ENCODE measurements at regions not wholly inside any gene's neighbourhood (a gene's known extent, or its start where the extent isn't known, plus 50 kb on each side); places are given as distances from the start of the nearest gene placed in this dataset.

DNA sequence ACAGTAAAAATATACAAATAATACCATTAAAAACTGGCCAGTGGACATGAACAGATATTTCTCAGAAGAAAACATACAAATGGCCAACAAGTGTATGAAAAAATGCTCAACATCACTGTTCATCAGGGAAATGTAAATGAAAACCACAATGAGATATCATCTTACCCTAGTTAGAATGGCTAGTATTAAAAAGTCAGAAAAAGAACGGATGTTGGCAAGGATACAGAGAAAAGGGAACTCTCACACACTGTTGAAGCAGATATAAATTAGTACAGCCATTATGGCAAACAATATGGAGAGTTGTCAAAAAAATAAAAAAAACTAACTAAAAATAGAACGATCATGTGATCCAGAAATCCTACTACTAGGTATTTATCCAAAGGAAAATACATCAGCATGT is 222.7 kb upstream of the NAALADL2 start:
- DNase-seq (ENCODE audit: insufficient read length) (no peak), FAIRE-seq (no peak)
- no peak for TF ChIP-seq POLR2AphosphoS5 (IDR thresholded peaks at IDR 0.05; ENCODE audit: low read depth, low read length)
- TF ChIP-seq POLR2A (IDR thresholded peaks at IDR 0.05; ENCODE audit: low read depth, low read length): no peak
- no peak for TF ChIP-seq TAF1 (IDR thresholded peaks at IDR 0.05; ENCODE audit: borderline replicate concordance, low read depth, low read length)

DNA sequence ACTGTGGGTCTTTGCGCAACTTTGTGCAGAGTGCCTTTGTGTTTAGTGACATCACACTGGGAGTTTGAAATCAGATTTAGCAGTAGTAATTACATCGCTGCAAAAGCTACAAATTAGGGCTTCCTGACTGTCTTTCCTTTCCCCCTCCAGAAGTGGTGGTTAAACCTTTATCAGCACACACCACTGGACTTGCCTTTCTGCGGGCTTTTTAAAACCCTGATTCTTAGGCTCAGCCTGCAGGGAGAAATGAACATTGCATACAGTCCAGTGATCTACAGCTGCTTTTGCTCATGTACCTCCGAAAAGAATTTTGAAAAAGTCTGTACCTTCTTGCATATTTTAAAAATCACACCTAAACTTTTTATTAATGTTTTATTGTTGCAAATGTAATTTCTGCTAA is 219.7 kb upstream of the NAALADL2 start:
- FAIRE-seq (no peak), DNase-seq (ENCODE audit: insufficient read length) (no peak)
- TF ChIP-seq TAF1 (IDR thresholded peaks at IDR 0.05; ENCODE audit: borderline replicate concordance, low read depth, low read length) (no peak), POLR2A (IDR thresholded peaks at IDR 0.05; ENCODE audit: low read depth, low read length) (no peak), POLR2AphosphoS5 (IDR thresholded peaks at IDR 0.05; ENCODE audit: low read depth, low read length) (no peak)

DNA sequence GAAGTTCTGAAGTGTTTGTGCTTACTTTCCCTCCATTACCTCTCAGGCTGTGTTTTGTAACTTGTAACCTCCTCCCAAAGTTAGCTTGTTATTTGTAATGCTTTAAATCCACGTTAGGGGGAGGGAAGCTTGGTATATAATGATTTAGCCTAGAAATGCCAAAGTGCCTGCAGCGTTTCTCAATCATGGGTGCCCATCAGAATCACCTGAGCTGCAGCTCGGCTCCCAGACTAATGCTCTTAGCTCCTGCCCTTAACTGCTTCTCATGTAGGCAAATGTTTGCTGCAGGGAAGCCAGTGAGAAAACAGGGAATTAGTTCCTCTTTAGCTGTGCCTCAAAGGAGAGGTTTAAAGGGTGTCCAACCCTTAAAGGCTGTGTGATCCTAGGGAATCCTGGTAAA is 219.2 kb upstream of the NAALADL2 start:
- TF ChIP-seq POLR2AphosphoS5 (IDR thresholded peaks at IDR 0.05; ENCODE audit: low read depth, low read length) (no peak), TAF1 (IDR thresholded peaks at IDR 0.05; ENCODE audit: borderline replicate concordance, low read depth, low read length) (no peak), POLR2A (IDR thresholded peaks at IDR 0.05; ENCODE audit: low read depth, low read length) (no peak)
- no peak for FAIRE-seq
- no peak for DNase-seq (ENCODE audit: insufficient read length)

DNA sequence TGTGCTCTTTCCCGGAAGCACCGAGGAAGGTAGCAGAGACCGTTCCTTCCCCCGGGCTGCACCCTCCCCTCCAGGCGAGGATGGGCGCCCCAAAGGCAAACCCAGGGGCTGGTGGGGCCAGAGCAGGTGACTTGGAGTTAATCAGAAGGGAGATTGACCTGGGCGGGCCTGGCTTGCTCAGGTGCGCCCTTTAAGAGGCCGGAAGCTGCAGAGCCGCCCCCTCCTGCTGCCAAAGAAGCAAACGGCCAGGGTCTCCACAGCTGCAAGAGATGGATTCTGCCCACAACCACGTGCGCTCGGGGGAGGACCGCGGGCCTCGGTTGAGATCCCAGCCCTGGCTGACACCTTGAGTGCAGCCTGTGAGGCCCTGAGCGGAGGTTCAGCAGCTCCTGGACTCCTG is 218.2 kb upstream of the NAALADL2 start:
- TF ChIP-seq TAF1 (IDR thresholded peaks at IDR 0.05; ENCODE audit: borderline replicate concordance, low read depth, low read length): no peak
- TF ChIP-seq POLR2AphosphoS5 (IDR thresholded peaks at IDR 0.05; ENCODE audit: low read depth, low read length): no peak
- no peak for TF ChIP-seq POLR2A (IDR thresholded peaks at IDR 0.05; ENCODE audit: low read depth, low read length)
- FAIRE-seq (no peak), DNase-seq (ENCODE audit: insufficient read length) (no peak)

DNA sequence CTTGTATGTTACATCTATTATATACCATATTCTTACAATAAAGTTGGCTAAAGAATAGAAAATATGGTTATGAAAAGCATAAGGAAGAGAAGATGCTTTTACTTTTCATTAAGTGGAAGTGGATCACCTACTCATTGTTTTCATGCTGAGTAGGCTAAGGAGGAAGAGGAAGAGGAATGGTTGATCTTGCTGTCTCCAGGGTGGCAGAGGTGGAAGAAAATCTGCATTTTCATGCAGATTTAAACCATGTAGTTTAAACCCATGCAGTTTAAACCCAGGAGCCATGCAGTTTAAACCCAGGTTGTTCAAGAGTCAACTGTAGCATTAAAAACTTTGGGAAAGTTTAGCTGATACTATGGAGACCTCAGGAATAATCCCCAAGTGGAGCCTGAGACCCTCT is 214.8 kb upstream of the NAALADL2 start:
- DNase-seq (ENCODE audit: insufficient read length) (no peak), FAIRE-seq (no peak)
- no peak for TF ChIP-seq POLR2A (IDR thresholded peaks at IDR 0.05; ENCODE audit: low read depth, low read length)
- no peak for TF ChIP-seq POLR2AphosphoS5 (IDR thresholded peaks at IDR 0.05; ENCODE audit: low read depth, low read length)
- TF ChIP-seq TAF1 (IDR thresholded peaks at IDR 0.05; ENCODE audit: borderline replicate concordance, low read depth, low read length): no peak

DNA sequence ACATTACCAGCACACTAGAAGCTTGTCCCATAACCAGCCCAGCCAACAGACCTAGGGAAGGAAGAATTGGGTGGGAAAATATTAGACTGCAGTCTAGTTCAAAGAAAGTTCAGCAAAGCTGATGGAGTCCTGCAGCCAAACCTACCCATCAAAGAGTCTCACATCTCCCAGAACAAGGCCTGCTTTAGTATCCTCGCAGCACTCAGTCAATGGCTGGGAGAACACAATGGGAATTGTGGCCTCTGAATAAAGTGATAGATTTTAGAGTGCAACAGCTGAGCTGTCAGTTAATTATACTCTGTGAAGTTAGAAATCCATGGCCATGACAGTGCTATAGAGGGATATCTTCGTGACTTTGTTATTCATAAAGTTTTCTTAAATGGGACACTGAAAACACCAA is 207.2 kb upstream of the NAALADL2 start:
- DNase-seq (ENCODE audit: insufficient read length) (no peak), FAIRE-seq (no peak)
- no peak for TF ChIP-seq POLR2A (IDR thresholded peaks at IDR 0.05; ENCODE audit: low read depth, low read length)
- no peak for TF ChIP-seq TAF1 (IDR thresholded peaks at IDR 0.05; ENCODE audit: borderline replicate concordance, low read depth, low read length)
- no peak for TF ChIP-seq POLR2AphosphoS5 (IDR thresholded peaks at IDR 0.05; ENCODE audit: low read depth, low read length)

DNA sequence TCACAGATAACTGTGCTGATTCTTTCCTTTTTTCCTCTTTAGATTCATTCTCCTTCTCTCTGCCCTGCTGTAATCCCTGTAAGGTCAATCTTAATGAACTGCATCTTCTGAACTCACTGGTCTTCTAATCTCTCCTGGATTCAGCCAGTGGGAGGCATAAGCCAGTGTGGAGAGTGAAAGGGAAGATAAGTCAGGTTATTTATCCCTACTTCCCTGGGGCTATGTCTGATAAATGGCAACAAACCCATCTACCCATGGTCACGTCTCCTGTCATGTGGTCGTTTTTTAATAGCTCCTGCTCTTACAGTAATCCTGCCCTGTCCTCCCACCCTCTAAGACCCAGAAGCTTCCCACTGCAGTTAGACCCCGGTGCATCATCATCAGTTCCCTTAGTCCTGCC is 199.6 kb upstream of the NAALADL2 start:
- TF ChIP-seq POLR2AphosphoS5 (IDR thresholded peaks at IDR 0.05; ENCODE audit: low read depth, low read length): no peak
- TF ChIP-seq POLR2A (IDR thresholded peaks at IDR 0.05; ENCODE audit: low read depth, low read length): no peak
- TF ChIP-seq TAF1 (IDR thresholded peaks at IDR 0.05; ENCODE audit: borderline replicate concordance, low read depth, low read length): no peak
- FAIRE-seq (no peak), DNase-seq (ENCODE audit: insufficient read length) (no peak)

DNA sequence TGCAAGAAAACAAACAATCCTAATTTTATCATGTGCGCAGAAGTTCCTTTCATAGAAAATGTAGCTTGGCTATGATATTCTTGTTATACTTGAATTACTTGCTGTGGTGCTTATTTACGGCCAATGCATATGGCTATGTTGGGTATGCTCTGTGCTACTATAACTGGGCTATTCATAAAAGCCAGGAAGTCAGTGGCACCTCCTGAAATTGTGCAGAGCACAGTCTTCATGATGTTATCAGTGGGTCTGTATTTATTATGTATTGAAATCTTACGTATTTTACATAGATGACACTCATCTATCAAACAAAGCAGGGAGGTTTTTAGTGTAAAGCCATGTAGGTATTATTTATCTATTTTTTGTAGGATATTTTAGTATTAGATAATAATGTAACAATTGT is 196.5 kb upstream of the NAALADL2 start:
- TF ChIP-seq POLR2AphosphoS5 (IDR thresholded peaks at IDR 0.05; ENCODE audit: low read depth, low read length) (no peak), POLR2A (IDR thresholded peaks at IDR 0.05; ENCODE audit: low read depth, low read length) (no peak), TAF1 (IDR thresholded peaks at IDR 0.05; ENCODE audit: borderline replicate concordance, low read depth, low read length) (no peak)
- FAIRE-seq (no peak), DNase-seq (ENCODE audit: insufficient read length) (no peak)

DNA sequence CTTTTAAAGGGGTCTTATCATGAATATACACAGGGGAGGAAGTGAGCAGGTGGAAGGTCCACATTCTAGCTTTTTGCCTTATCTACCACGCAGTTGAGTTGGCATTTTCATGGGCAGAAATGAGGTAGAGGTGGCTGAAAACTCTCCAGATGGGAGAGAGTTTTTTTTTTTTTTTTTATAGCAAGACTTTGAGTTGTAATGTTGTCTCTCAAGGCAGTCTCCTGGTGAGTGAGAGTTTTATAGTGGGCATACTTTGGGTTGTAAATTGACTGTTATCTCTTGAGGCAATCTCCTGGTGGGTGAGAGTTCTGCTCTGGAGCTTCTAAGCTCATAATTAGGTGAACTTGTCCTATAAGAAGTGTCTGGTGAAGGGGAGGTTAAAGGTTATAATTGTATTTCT is 191.7 kb upstream of the NAALADL2 start:
- DNase-seq (ENCODE audit: insufficient read length) (no peak), FAIRE-seq (no peak)
- TF ChIP-seq POLR2AphosphoS5 (IDR thresholded peaks at IDR 0.05; ENCODE audit: low read depth, low read length): no peak
- TF ChIP-seq POLR2A (IDR thresholded peaks at IDR 0.05; ENCODE audit: low read depth, low read length): no peak
- no peak for TF ChIP-seq TAF1 (IDR thresholded peaks at IDR 0.05; ENCODE audit: borderline replicate concordance, low read depth, low read length)

DNA sequence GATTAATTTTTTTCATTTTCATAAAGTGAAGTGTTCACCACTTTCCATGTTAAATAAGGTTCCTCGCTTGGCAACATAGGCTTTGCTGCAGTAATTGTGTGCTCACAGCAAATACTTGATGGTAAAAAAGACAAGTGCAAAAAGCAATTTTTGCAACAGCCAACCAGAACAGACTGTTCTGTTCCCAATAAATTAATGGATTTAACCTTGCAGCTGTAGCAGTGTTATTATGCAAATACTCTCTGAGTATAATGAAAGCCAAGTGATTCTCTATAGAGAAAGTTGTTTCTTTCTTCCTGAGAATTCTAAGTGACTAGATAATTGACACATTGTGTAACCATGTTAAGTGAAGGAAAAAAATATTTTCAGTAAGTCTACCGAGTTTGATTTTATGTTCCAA is 183.7 kb upstream of the NAALADL2 start:
- FAIRE-seq (no peak), DNase-seq (ENCODE audit: insufficient read length) (no peak)
- TF ChIP-seq POLR2A (IDR thresholded peaks at IDR 0.05; ENCODE audit: low read depth, low read length) (no peak), POLR2AphosphoS5 (IDR thresholded peaks at IDR 0.05; ENCODE audit: low read depth, low read length) (no peak), TAF1 (IDR thresholded peaks at IDR 0.05; ENCODE audit: borderline replicate concordance, low read depth, low read length) (no peak)

DNA sequence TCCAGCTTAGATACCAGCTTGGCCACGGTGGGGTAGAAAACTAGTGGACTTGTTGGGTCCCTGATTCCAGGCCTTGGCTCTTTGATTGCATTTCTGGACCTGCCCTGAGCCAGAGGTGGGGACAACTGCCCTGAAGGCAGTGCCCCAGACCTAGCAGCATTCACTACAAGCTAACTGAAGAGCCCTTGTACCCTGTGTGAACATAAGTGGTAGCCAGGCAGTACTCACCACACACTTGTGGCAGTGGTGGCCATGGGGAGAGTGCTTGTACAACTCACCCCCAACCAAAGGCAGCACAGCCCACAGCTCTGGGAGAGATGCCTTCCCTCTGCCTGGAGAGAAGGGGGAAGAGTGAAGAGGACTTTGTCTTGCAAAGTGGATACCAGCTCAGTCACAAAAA is 177.3 kb upstream of the NAALADL2 start:
- DNase-seq (ENCODE audit: insufficient read length) (no peak), FAIRE-seq (no peak)
- TF ChIP-seq TAF1 (IDR thresholded peaks at IDR 0.05; ENCODE audit: borderline replicate concordance, low read depth, low read length) (no peak), POLR2AphosphoS5 (IDR thresholded peaks at IDR 0.05; ENCODE audit: low read depth, low read length) (no peak), POLR2A (IDR thresholded peaks at IDR 0.05; ENCODE audit: low read depth, low read length) (no peak)

DNA sequence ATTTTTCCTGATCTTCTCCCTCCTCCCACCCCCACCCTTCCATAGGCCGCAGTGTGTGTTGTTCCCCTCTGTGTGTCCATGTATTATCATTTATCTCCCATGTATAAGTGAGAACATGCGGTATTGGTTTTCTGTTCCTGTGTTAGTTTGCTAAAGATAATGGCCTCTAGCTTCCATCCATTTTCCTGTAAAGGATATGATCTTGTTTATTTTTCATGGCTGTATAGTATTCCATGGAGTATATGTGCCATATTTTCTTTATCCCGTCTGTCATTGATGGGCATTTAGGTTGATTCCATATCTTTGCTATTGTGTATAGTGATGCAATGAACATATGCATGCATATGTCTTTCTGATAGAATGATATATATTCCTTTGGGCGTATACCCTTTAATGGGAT is 173.3 kb upstream of the NAALADL2 start:
- DNase-seq (ENCODE audit: insufficient read length) (no peak), FAIRE-seq (no peak)
- TF ChIP-seq POLR2A (IDR thresholded peaks at IDR 0.05; ENCODE audit: low read depth, low read length) (no peak), POLR2AphosphoS5 (IDR thresholded peaks at IDR 0.05; ENCODE audit: low read depth, low read length) (no peak), TAF1 (IDR thresholded peaks at IDR 0.05; ENCODE audit: borderline replicate concordance, low read depth, low read length) (no peak)

DNA sequence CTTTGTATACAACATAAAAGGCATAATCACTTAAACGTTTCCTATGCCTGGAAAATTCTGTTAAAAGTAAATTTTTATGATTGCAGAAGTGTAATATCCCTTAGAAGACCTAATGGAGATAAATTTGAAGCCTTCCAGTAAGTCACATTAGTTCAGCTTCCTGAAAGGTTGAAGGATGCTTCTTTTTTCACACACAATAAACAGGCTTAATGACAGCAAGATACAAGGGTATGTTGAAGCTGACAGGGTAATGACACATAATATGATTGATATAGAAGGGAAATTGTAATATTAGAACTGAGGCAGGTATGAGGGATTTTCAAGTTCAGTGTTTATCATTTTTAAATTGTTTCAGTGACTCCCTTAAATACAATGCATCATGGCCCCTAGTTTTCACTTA is 161.8 kb upstream of the NAALADL2 start:
- FAIRE-seq (no peak), DNase-seq (ENCODE audit: insufficient read length) (no peak)
- TF ChIP-seq POLR2AphosphoS5 (IDR thresholded peaks at IDR 0.05; ENCODE audit: low read depth, low read length) (no peak), TAF1 (IDR thresholded peaks at IDR 0.05; ENCODE audit: borderline replicate concordance, low read depth, low read length) (no peak), POLR2A (IDR thresholded peaks at IDR 0.05; ENCODE audit: low read depth, low read length) (no peak)

Data from GM12892 (cell line).